GM19238 (cell line): ENCODE measurements at regions not wholly inside any gene's neighbourhood (a gene's known extent, or its start where the extent isn't known, plus 50 kb on each side); places are given as distances from the start of the nearest gene placed in this dataset.
"Not testable (repeated sequence)": the region's sequence is repeated elsewhere in the genome, so short reads cannot be mapped to it uniquely, and the experiment has no call there.

Source experiments
- DNase-seq: peaks from one replicate; pipeline ENCODE4 v3.0.0; 2011; ENCODE audit warnings: low spot score; ENCODE audit not compliant: insufficient read length

GRCh38 chr6:30807566-30807965 is 63.2 kb upstream of the IER3 start:
- DNase-seq = not testable (repeated sequence)

DNA sequence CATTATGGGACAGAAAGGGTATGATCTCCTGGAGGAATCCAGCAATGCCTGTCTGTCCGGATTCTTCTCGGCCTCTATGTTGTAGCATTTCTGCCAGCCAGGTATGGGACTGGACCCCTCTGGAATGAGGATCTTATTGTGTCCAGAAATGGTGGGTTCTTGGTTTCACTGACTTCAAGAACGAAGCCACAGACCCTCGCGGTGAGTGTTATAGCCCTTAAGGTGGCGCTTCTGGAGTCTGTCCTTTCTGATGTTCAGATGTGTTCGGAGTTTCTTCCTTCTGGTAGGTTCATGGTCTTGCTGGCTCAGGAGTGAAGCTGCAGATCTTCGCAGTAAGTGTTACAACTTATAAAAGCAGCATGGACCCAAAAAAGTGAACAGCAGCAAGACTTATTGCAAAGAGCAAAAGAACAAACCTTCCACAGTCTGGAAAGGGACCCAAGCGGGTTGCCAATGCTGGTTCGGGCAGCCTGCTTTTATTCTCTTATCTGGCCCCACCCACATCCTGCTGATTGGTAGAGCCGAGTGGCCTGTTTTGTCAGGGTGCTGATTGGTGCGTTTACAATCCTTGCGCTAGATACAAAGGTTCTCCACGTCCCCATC is 62.3 kb upstream of the IER3 start:
- DNase-seq = no peak

DNA sequence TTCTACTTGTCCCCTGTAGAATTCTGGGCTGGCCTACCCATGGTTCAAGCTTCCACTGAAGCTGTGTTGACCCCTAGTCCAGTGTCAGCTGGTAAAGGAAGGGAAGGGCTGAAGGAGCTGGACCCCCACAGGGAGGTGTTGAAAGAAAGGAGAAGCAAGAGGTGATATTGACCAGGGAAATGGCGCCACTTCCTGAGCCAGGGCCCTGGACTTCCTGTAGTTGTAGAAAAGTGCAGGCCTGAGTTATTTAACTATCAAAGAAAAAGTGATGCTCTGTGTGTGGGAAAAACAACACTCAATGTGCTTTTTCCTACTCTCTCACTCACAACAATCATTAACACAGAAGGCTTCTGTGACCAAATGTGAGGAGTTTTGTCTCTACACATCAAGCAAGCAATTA is 60.0 kb upstream of the IER3 start:
- no peak for DNase-seq

GRCh38 chr6:30802731-30803130 is 58.4 kb upstream of the IER3 start:
- DNase-seq = no peak

DNA sequence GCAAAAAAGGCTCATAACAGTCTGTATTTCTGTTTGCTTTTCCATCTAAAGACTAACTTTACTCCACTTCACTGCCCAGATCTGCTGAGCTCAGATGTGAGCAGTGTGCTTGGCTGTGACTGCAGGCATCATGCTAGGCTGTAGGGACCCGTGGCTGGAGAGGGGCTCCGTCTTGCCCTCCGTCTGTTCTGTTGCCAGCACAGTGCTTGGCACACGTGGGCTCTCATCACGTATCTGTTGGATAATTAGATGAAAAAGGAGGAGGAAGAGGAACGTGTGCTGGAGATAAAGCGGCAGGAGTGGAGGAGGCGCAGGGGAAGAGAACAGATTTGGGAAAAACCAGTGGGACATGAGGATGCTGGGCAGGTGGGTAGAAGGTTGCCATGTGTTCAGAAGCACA is 57.6 kb upstream of the IER3 start:
- DNase-seq = no peak

DNA sequence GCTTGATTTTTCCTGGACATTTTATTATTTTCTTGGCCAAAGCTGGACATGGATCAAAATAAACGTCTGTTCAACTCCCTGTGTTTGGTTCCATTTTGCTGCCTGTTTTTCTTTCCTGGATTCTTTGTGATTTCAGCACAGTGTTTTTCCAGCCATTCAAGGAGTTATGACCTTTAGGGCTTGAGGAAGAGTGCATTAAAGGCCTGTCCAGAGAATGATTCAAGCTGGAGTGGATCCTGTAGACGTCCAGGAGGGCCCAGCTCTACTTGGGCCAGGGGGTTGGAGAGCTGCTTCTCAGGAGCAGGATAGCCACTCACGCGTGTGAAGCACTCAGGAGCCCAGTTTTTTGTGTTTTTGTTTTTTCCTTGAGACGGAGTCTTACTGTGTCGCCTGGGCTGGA is 56.5 kb upstream of the IER3 start:
- DNase-seq = no peak

GRCh38 chr6:30799210-30799609 is 54.9 kb upstream of the IER3 start:
- DNase-seq = no peak

DNA sequence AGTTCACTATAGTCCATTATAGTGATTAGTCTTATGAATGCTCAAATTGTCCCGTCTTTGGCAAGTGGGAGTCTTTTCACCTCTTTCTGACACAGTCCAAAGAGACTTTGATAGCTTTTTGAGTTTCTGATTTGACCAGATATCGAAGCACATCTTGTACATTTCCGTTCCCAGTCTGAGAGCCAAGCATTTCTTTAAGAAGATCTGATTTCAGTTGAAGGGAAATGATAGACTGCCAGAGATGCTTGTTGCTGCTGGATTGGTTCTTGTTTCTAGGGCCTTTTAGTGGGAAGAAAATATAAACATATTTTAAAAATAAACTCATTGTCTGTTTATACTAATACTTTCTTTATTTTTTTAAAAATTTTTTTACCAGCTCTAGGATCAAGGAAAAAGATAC is 54.1 kb upstream of the IER3 start:
- DNase-seq = no peak

DNA sequence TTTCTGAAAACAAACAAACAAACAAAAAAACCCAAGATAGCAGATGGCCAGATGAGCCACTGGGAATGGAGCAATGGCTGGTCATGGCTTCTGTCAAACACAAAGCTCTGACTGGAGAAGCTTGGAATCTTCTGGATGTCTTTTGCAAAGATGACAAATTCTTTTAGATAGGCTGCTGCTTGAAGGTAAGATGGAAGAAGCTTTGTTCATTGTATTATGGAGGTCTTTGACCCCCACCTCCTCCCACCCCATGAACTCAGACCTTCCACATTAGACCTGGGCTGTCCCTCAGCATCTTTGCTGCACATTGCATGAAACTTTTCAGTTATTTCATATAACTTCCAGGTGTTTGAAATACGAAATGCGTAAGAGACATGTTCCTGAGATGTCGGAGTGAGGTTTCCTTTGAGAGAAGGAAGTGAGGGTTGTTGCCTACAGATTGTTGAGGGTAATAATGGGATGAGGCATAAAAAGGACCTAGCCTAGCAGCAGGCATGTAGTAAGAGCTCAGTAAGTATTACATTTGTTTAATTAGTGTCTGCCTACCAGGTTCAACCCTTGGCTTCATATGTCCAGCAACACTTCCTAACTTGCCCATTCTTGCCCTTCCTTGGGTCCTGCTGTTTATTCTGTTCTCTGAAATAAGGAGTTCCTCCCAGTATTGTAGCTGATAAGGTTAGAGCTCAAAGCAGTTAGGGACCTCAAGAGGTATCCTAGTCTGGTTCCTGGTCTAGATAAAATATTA is 51.4 kb upstream of the IER3 start:
- no peak for DNase-seq
